ENCODE measurements at regions not wholly inside any gene's neighbourhood (a gene's known extent, or its start where the extent isn't known, plus 50 kb on each side); places are given as distances from the start of the nearest gene placed in this dataset.
"Not testable (repeated sequence)": the region's sequence is repeated elsewhere in the genome, so short reads cannot be mapped to it uniquely, and the experiment has no call there.

- TF ChIP-seq ESRRA (IDR thresholded peaks at IDR 0.05; ENCODE audit: borderline replicate concordance, low read length): no peak
- TF ChIP-seq BCL3 (IDR thresholded peaks at IDR 0.05): no peak
- no peak for TF ChIP-seq RFX5 (IDR thresholded peaks at IDR 0.05)
- no peak for TF ChIP-seq JUNB (IDR thresholded peaks at IDR 0.05)
- TF ChIP-seq RCOR1 (IDR thresholded peaks at IDR 0.05; ENCODE audit: low read depth, low read length): no peak
- no peak for TF ChIP-seq EHF (CRISPR knock-in tag; IDR thresholded peaks at IDR 0.05)
- TF ChIP-seq HOXB13 (CRISPR knock-in tag; IDR thresholded peaks at IDR 0.05; ENCODE audit: low read depth): no peak
- TF ChIP-seq ZC3H11A (IDR thresholded peaks at IDR 0.05): no peak
- TF ChIP-seq EHMT2 (IDR thresholded peaks at IDR 0.05; ENCODE audit: low read depth): no peak
- DNase-seq (ENCODE audit: low read depth in 1 of 2, low spot score in 1 of 2) (no peak), FAIRE-seq (no peak), ATAC-seq (no peak)
- CTCF ChIA-PET: no interaction called here
- Histone ChIP-seq H3K4me2 (no peak overlapping the region), H3K9me3 (no peaks in the 10 kb centered on the region), H3K27ac (no peak overlapping the region), H3K4me3 (no peak overlapping the region), H3K4me1 (no peaks in the 10 kb centered on the region)
- POLR2A ChIA-PET: no interaction called here
- WGBS (ENCODE audit: missing lambda C conversion rate): 97% methylated on average over 1 of the region's 1 CpG
These were observed 104.3 kb upstream of the RANBP3L start for GRCh38 chr5:36406023-36406422.

GRCh38 chr5:36407396-36407795, 105.7 kb upstream of the RANBP3L start:
- DNase-seq (ENCODE audit: low read depth in 1 of 2, low spot score in 1 of 2) (no peak), ATAC-seq (no peak), FAIRE-seq (no peak)
- Histone ChIP-seq H3K4me1 (no peaks in the 10 kb centered on the region), H3K9me3 (no peaks in the 10 kb centered on the region), H3K4me2 (no peak overlapping the region), H3K4me3 (no peak overlapping the region), H3K27ac (no peak overlapping the region)
- WGBS (ENCODE audit: missing lambda C conversion rate): 1% methylated on average over 2 of the region's 2 CpGs
- TF ChIP-seq MYC (IDR thresholded peaks at IDR 0.05; ENCODE audit: borderline replicate concordance, low read length) (no peak), ZNF302 (CRISPR knock-in tag; IDR thresholded peaks at IDR 0.05) (no peak), ZFP36 (IDR thresholded peaks at IDR 0.05; ENCODE audit: borderline replicate concordance, partially characterized antibody) (no peak), POLR2AphosphoS2 (conservative IDR thresholded peaks at IDR 0.05; ENCODE audit: low read length) (no peak), SREBF2 (IDR thresholded peaks at IDR 0.05) (no peak), E2F6 (IDR thresholded peaks at IDR 0.05; ENCODE audit: borderline replicate concordance, low read depth) (no peak), GATA3 (IDR thresholded peaks at IDR 0.05; ENCODE audit: borderline replicate concordance) (no peak)
- ChIA-PET POLR2A (no interaction called here), CTCF (interaction anchor here (1.4 kb wide), 1 partner anchor 9 kb away, joined by 3 read pairs; no protein-coding TSS in a partner anchor)

DNA sequence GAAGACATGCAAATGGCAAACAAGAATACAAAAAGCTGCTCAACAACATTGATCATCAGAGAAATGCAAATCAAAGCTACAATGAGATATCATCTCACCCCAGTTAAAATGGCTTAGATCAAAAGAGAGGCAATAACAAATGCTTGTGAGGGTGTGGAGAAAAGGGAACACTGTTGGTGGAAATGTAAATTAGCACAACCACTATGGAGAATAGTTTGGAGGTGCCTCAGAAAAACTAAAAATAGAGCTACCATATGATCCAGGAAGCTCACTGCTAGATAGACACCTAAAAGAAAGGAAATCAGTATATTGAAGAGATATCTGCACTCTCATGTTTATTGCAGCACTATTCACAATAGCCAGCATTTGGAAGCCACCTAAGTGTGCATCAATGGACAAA, 108.0 kb upstream of the RANBP3L start:
- H3K4me3 ChIP-seq; POLR2A ChIA-PET; FAIRE-seq; H3K4me2 ChIP-seq; DNase-seq (ENCODE audit: low read depth in 1 of 2, low spot score in 1 of 2); H3K27ac ChIP-seq; H3K9me3 ChIP-seq; ATAC-seq; H3K4me1 ChIP-seq; CTCF ChIA-PET: not testable (repeated sequence)

DNA sequence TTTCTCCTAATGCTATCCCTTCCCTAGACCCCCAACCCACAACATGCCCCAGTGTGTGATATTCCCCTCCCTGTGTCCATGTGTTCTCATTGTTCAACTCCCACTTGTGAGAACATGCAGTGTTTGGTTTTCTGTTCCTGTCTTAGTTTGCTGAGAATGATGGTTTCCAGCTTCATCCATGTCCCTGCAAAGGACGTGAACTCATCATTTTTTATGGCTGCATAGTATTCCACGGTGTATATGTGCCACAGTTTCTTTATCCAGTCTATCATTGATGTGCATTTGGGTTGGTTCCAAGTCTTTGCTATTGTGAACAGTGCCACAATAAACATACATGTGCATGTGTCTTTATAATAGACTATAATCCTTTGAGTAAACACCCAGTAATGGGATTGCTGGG, 109.0 kb upstream of the RANBP3L start:
- POLR2A ChIA-PET; H3K27ac ChIP-seq; FAIRE-seq; H3K9me3 ChIP-seq; ATAC-seq; CTCF ChIA-PET; DNase-seq (ENCODE audit: low read depth in 1 of 2, low spot score in 1 of 2); H3K4me3 ChIP-seq; H3K4me1 ChIP-seq; H3K4me2 ChIP-seq: not testable (repeated sequence)
- WGBS (ENCODE audit: missing lambda C conversion rate): 12% methylated on average over 2 of the region's 2 CpGs

GRCh38 chr5:36414869-36415282, 113.2 kb upstream of the RANBP3L start:
- POLR2A ChIA-PET: no interaction called here
- DNase-seq (ENCODE audit: low read depth in 1 of 2, low spot score in 1 of 2): peak in 1 of 2 experiments; percentile 55
- H3K27ac ChIP-seq: no peak overlapping the region
- no peak for FAIRE-seq
- H3K9me3 ChIP-seq: no peaks in the 10 kb centered on the region
- CTCF ChIA-PET: interaction anchor here (0.6 to 5.6 kb wide), 23 partner anchors 10 to 665 kb away, joined by 3 to 60 read pairs (median 4); no protein-coding TSS in a partner anchor
- no peaks in the 10 kb centered on the region for H3K4me1 ChIP-seq
- no peak overlapping the region for H3K4me2 ChIP-seq
- ATAC-seq: peak in 1 of 2 experiments; percentile 50; a peak in 3 of 6 replicates
- WGBS (ENCODE audit: missing lambda C conversion rate): 28% methylated on average over 3 of the region's 3 CpGs
- no peak overlapping the region for H3K4me3 ChIP-seq
- TF ChIP-seq KDM5A (IDR thresholded peaks at IDR 0.05) (no peak), TFCP2L1 (CRISPR knock-in tag; IDR thresholded peaks at IDR 0.05) (no peak), RNF2 (IDR thresholded peaks at IDR 0.05; ENCODE audit: borderline replicate concordance, low read depth) (no peak), SMC3 (IDR thresholded peaks at IDR 0.05) (peak; percentile 37; the same call in 2 of the 3 replicates), MAX (IDR thresholded peaks at IDR 0.05) (no peak), RCOR1 (IDR thresholded peaks at IDR 0.05; ENCODE audit: low read depth, low read length) (no peak), POLR2A (IDR thresholded peaks at IDR 0.05; ENCODE audit: low read length) (no peak), HEYL (CRISPR knock-in tag; IDR thresholded peaks at IDR 0.05) (no peak), TP53 (CRISPR knock-in tag; IDR thresholded peaks at IDR 0.05) (no peak), POLR2AphosphoS2 (conservative IDR thresholded peaks at IDR 0.05; ENCODE audit: low read length) (no peak), FOSB (CRISPR knock-in tag; IDR thresholded peaks at IDR 0.05) (no peak), ZC3H11A (IDR thresholded peaks at IDR 0.05) (no peak), MAZ (IDR thresholded peaks at IDR 0.05; ENCODE audit: borderline replicate concordance, low read depth, low read length) (no peak), FOSL2 (IDR thresholded peaks at IDR 0.05) (no peak), FOSL2 (CRISPR knock-in tag; IDR thresholded peaks at IDR 0.05) (no peak), ZFP36 (IDR thresholded peaks at IDR 0.05; ENCODE audit: borderline replicate concordance, partially characterized antibody) (no peak), RAD21 (conservative IDR thresholded peaks at IDR 0.05 in 1 of 2, IDR thresholded peaks at IDR 0.05 in 1 of 2) (peak; percentile 60 to 67)
